Amniotic epithelial cell (primary cell): ENCODE measurements at regions not wholly inside any gene's neighbourhood (a gene's known extent, or its start where the extent isn't known, plus 50 kb on each side); places are given as distances from the start of the nearest gene placed in this dataset.
"Not testable (repeated sequence)": the region's sequence is repeated elsewhere in the genome, so short reads cannot be mapped to it uniquely, and the experiment has no call there.

ENCODE experiments used
- DNase-seq: peaks from one replicate; pipeline ENCODE4 v3.0.0-alpha.2; 2010; ENCODE audit warnings: low read depth

DNA sequence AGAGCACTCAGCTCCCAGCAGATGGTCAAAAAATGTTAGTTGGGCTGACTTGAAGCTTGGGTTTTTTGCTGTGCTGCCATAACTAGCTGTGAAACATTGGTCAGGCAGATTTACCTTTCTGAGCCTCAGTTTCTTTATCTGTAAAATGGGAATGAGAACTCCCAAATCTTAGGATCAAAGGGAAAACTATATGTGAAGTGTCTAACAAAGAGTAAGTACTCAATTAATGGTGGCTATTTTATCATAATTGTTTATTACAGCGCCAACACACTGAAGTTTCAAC, 164.2 kb upstream of the POU3F1 start:
- DNase-seq = no peak

DNA sequence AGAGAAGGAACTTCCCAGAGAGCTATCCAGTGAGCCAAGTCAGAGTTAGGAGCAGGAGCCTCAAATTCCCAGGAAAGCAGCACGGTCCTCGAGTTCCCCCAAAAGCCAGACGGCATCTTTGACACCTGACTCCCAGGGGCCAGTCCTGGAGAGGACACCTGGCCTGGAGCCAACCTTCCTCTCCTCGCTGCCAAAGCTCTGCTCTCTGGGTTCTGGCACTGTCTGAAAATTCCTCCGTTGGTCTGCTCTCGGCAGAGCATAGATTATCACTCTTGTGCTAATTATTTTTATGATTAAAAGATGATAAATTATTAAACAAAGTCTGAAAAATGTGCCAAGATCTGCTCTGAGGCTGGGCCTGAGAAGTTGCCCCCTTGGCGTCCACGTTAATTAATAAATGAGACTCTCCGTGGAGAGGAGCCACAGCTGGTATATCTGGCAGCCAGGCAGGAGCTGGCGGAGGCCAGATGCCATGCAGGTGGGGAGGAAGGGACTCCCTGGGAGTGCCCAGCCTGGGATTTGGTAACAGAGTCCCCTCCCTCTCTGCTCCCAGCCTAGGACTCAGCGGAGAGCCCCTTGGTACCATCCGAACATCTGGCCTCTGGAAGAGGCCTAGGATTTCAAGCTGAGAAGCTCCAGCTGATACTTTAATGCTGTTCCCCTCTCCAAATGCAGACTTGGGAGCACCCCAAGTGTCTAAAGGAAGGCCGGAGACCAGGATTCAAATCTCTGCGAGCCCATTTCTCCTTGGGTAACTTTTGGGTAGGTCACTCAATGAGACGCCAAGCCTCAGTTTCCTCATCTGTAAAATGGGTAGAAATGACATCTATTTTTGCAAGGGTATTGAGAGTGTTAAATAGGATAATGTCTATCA, 163.7 kb upstream of the POU3F1 start:
- no peak for DNase-seq

DNA sequence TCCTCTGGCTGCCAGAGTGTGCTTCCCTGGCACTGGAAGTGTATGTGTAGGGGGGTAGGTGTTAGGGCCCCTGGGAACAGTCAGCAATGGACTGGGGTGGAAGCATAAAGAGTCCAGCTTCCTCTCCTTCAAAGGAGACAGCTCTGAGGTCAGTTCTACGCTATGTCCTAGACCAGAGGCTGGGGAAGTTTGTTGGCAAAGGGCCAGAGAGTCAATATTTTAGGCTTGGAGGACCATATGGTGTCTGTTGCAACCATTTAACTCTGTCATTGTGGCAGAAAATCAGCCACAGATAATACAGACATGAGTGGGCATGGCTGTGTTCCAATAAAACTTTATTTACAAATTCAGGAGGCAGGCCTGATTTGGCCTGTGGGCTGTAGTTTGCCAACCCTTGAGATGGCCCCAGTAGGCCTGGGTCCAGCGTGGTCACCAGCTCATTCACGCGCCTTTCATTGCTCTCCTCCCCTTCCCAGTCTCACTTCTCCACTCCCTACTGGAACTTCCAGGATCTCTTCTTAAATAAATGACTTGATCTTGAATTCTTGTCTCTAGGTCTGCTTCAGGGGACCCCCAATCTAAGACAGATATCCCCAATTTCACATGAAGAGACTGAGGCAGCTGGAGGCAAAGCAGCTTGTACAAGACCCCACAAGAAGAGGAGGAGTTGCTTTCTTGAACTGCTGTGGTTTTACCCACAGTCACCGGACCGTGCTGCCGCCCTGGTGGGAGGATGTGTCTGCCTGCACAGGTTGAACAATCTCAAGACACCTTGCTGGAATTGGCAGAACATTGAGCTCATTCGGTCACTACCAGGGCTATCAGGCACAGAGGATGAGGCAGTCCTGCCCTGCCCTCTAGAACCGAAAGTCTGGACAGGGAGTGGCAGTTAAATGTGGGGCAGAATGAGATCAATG, 162.4 kb upstream of the POU3F1 start:
- no peak for DNase-seq

DNA sequence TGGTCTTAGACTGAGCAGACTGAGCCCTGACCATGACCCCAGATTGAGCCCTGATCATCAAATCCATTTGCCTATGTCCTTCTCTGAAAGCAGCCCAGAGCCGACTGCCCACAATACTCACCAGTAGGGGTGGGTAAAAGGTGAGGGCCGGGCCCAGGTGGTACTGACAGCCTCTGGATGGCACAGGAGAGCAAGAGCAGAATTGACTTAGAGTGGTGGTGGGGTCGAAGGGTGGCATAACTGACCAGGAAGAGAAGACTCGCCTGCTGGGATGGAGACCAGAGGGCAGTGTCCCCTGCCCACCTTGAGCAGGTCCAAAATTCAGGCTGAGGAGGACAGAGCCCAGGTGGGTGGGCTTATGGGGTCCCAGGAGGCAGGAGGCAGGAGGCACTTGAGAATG, 161.3 kb upstream of the POU3F1 start:
- DNase-seq = no peak

DNA sequence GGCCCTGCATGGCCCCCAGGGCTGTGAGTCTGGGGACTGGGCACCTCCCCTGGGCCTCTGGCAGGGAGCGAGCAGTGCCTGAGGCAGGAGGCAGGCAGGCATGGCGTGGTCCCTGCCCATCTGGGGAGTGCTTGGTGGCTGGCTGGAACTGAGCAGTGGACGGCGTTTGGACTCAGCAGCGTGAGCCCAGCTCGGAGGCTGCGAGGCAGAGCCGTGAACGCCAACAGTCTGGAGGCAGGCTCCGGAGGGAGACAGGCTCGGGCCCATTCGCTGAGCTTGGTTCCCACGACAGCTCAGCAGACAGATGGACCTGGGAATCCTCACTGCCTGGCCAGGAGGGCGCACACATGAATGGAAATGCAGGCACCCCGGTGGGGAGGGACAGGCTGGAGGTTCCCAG, 160.7 kb upstream of the POU3F1 start:
- DNase-seq = no peak

DNA sequence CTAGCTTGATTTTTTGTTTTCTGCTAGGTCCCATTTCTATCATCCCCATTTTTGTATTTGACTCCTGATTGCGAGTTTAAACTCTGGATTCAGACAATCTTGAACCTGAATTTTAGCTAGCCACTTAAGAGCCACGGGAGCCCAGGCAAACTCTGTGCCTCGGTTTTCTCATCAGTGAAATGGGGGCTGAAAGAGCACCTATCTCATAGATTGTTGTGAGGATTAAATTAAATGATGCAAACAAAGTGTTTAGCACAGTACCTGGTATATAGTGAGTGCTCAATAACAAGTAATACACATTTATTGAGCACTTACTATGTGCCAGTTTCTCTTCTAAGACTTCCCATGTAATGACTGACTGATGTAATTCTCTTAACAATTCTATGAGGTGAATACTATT, 158.1 kb upstream of the POU3F1 start:
- no peak for DNase-seq

DNA sequence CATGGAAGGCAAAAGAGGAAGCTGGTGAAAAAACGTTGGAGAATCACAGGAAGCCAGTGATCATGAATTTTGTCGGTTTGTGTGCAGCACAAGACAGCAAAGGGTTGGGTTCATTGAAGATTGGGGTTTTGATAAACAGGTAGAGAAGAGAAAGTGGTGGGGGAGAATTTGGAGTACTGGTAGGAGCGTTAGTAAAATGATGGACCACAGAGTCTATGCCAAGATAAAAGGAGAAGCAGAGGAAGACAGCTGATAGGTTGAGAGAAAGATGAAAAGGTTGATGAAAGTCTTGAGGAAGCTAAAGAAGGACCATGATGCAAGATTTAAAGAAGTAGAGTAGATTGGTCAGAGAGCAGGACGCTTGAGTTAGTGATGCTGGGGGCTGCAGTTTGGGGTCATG, 156.8 kb upstream of the POU3F1 start:
- no peak for DNase-seq

DNA sequence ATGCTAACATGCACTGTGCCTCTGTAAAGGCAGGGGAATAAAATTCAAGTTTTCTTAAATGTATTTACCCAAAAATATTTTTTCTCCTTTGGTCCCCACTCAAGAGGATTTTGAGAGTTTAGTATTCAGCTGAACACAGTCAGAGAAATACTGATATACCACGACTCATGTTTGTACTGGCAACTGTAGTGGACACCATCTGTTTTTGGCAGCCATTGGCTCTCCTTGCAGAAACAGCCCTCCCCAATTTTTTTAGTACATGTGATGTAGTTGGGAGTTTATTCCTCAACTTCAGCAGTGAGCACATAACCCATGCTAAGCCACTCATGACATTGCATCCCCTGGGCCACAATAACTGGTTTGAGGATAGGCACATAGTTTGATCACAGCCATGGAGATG, 154.8 kb upstream of the POU3F1 start:
- no peak for DNase-seq

DNA sequence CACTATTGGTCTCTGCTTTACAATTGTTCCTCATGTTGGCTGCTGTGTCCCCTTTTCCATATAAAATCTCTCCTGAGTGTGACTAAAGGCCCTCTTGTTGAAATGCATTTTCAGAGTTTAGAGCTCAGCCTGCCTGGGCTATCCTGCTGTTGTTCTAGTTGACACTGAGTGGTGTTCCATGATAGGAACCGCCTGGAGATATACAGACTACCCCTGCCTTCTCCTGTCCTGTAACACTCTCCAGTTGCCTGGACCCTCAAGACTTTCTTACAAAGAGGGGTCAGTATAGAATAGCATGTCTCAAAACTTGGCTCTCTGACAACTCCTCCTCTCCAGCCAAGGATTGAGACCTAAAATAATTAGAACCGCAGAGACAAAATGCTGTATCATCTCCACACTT, 152.0 kb upstream of the POU3F1 start:
- DNase-seq = no peak

DNA sequence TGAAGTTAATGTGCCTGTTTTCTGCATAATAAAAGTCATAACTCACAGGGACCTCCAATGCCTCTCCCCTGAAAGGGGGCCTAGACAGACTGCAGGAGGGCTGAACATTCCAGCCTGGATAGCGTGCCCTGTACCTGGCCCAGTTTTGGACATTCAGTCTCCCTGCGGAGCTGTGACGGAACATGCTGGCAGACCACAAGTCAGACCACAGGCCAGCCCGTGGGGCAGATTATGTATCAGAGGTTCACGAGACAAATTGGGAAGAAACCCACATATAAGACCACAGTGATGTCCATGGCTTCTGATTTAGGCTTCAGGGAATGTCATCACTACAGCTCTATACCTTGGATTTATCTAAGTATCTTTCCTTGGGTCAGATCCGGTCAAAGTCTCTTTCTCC, 151.5 kb upstream of the POU3F1 start:
- DNase-seq = no peak

DNA sequence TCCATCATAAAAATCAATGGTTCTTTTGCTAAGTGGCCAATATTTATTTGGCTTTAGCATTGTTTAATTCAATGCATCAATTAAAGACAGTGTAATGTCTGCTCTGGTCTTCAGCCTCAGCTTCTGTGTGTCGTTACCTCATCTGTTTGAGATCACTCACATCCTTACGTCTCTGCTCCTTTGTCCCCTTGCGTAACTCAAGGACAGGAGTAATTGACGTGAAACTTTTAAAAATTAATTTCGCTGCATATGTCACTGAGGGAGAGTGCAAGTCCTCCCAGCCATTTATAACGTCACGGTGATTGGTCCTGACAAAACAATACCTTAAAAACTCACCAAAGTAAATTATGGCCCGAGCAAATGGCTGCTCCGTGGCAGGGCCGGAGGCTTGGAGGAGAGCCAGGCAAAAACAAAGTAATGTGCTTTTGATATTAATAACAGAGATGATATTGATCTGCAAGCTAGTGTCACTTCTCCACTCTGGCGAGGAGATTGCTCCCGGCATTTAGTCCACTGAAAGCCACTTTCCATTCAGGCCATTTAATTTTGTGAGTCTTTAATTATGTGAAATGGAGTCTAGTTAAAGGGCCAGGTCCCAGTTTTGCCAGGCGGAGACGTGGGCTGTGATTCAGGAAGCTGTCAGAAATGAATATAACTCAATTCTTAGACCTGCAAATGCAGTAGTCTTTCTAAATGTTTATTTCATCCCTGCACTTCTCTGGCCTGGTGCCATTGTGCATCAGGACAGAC, 150.9 kb upstream of the POU3F1 start:
- no peak for DNase-seq

DNA sequence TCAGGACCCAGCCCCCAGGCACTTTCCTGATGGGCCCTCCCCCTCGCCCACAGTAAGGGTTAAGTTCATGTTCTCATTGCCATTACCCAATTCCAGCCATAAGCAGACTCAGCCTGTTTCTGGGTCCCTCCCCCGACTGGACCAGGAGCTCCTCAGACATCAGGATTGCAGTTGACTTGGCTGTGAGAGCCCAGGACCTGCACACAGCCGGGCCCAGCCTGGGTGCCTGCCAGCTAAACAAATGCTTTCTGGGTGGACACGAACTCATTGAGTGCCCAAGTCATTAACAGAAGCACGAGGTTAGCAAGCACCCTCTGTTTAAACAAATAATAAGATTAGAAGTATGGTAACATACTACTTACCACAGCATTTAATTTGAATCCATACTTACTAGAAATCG, 147.9 kb upstream of the POU3F1 start:
- DNase-seq = no peak

DNA sequence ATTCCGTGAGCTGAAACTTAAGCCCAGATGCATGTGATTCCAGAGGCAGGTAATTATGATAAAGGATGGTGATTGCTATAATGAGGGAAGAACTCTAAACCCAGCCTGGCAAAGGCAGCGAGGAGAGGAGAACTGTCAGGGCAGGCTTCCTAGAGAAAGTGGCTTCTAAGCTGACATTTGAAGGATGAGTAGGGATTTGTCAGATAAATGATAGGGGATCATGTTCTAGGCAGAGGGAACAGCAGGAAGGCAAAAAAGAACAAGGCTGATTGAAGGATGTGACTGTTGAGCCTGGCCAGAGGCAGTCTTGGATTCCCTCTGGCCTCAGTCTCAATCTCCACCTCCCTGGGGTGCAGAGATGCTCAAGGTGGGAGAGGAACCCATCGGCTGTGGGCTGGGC, 146.4 kb upstream of the POU3F1 start:
- no peak for DNase-seq

DNA sequence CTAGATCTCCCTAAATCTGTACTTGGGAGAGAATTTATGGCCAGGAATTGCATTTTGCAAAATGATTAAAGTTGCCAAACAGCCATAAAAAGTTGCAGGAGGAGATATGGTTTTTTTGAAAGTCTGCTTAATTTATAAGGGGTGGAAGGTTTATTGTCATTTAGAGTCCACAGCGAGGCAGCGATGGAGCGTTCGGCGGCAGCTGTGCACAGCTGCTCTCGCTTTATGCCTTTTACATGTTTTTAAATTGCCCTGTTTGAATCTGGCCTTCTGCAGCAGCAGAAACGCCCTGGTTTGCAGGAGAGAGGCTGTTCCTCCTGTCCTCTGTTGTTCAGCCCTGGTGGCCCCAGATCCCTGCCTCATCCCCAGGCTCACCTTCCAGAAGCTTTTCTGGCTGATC, 144.9 kb upstream of the POU3F1 start:
- DNase-seq = no peak

DNA sequence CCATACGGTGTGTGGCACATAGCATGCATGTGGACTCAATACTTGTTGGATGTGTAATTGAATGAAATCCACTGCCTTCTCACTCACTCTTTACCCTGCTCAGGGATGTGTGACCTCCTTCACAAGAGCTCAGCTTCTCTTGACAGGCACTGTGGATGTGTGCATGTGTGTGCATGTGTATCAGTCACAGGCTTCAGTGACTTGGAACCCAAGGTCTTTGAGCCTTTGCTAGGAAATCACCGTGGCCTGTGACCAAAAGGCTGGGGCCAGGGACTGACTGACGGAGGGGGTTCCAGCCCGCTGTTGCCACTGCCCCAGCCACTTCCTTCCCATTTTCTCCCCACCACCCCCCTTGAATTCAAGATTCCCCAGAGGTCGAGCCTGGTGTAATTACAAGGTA, 144.4 kb upstream of the POU3F1 start:
- no peak for DNase-seq

DNA sequence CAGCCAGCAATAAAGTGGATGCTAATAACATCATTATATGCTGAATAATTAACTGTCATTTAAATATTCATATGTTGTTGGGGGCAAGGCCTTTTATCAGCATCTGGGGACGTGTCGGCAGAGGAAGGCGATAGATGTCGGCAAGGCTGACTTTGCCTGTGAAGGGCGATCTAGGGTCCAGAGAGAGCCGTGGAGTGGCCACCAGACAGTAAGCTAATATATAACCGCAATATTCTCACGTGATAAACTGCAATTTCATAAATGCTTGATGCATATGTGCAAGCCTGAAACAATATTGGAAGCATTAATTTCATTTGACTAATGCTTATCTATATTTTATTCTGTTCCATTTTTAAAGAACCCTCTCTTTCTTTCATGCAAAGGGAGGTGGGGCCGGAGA, 141.0 kb upstream of the POU3F1 start:
- DNase-seq = no peak

DNA sequence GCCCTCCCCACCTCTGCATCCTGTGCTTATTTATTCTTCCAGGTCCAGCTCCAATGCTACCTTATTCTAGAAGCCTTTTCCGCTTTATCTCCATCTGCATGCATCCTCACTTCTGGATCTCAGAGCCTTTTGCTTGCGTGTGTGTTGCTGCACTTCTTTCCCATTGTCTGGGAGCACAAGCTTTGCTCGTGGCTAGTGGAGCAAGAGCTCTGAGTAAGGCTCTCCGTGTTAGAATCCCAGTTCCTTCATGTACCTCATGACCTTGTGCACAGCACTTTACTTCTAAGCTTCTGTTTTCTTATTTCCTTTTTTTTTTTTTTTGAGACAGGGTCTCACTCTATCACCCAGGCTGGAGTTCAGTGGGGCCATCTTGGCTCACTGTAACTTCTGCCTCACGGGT, 140.0 kb upstream of the POU3F1 start:
- DNase-seq = no peak

DNA sequence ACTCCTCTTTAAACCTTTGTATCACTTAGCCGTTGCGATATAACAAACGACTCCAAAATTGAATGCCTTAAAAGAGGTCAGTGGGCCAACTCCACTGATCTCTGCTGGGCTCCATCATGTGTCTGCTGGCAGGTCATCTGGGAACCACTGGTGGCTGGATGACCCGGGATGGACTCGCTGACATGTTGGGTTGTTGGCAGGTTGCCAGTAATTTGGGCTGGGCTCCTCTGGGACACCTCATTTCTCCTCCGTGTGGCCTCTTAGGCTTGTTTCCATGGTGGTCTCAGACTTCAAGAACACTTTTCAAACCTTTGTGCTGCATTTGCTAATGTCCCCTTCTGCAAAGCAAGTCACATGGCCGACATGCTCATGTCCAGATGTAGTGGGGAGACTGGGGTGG, 139.3 kb upstream of the POU3F1 start:
- DNase-seq = no peak

DNA sequence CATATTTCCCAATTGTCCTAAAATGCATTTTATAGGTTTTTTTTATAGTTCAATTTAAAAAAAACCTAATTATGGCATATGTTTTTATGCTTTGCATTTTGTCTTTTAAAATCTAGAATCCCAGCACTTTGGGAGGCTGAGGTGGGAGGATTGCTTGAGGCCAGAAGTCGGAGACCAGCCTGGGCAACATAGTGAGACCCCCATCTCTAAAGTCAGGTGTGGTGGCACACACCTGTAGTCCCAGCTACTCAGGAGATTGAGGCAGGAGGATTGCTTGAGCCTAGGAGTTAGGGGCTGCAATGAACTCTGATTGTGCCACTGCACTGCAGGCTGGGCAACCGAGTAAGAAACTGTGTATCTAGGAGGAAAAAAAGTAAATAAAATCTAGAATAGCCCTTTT, 137.2 kb upstream of the POU3F1 start:
- DNase-seq = no peak

DNA sequence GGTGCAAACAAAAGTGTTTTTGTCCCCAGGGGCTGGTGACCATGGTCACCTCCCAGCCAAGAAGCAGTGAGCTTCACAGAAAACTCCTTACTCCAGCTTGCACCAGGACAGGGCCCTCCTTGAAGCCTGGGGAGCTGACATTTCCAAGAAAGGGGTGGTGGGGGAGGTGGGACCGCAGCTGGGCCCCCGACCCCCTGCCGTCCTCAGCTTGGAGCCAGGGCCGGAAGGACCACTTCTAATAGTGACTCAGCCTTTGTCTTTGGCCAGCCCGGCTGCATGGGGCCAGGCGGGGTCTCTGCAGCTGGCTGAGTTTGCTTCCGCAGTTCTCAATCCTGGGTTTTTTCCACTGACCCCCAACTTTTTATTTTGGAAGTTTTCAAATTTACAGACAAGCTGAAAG, 136.5 kb upstream of the POU3F1 start:
- DNase-seq = no peak

DNA sequence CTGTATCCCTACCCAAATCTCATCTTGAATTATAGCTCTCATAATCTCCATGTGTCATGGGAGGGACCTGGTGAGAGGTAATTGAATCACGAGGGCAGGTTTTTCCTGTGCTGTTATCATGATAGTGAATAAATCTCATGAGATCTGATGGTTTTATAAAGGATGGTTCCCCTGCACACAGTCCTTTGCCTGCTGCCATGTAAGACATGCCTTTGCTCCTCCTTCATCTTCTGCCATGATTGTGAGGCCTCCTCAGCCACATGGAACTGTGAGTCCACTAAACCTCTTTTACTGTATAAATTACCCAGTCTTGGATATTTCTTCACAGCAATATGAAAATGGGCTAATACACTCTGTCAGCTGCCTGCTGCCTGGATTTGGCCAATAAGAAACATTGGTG, 133.8 kb upstream of the POU3F1 start:
- DNase-seq = not testable (repeated sequence)

DNA sequence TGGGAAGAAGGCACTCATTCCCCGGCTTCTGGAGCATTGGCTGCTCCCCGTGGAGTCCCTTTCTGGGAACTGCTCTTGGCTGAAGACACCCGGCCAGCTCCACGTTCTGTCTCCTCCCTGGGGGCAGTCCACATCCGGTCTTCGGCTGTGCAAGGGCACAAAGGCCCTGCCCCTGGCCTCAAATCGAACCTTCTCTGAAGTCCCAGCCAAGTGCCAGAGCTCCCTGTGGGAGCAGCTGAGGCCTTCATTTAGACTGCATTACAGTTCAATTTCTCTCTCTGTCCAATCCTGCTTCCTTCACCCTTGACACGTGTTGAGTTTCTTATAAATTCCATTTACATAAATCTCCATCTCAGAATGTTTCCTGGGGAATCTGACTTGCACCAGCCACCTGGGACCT, 132.9 kb upstream of the POU3F1 start:
- no peak for DNase-seq

DNA sequence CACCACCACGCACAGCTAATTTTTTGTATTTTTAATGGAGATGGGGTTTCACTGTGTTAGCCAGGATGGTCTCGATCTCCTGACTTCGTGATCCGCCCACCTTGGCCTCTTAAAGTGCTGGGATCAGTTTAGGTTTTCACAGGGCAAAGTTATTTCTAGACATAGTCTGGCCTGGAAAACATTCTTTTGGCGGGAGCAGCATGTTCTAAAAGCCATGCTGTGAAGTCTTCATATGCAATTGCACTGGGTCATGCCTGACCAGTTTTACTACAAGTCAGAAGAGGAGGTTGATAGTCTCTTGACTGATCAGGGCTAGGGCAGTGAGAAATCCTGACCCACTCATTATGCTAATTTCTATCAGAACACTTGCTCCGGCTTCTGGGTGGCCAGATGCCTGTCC, 131.6 kb upstream of the POU3F1 start:
- DNase-seq = no peak
